ENCODE measurements at regions not wholly inside any gene's neighbourhood (a gene's known extent, or its start where the extent isn't known, plus 50 kb on each side); places are given as distances from the start of the nearest gene placed in this dataset.

- TF ChIP-seq EP300 (IDR thresholded peaks at IDR 0.05) (no peak), POLR2A (IDR thresholded peaks at IDR 0.05) (no peak), POLR2AphosphoS5 (IDR thresholded peaks at IDR 0.05) (no peak)
- TF ChIP-seq, protein P1, sequence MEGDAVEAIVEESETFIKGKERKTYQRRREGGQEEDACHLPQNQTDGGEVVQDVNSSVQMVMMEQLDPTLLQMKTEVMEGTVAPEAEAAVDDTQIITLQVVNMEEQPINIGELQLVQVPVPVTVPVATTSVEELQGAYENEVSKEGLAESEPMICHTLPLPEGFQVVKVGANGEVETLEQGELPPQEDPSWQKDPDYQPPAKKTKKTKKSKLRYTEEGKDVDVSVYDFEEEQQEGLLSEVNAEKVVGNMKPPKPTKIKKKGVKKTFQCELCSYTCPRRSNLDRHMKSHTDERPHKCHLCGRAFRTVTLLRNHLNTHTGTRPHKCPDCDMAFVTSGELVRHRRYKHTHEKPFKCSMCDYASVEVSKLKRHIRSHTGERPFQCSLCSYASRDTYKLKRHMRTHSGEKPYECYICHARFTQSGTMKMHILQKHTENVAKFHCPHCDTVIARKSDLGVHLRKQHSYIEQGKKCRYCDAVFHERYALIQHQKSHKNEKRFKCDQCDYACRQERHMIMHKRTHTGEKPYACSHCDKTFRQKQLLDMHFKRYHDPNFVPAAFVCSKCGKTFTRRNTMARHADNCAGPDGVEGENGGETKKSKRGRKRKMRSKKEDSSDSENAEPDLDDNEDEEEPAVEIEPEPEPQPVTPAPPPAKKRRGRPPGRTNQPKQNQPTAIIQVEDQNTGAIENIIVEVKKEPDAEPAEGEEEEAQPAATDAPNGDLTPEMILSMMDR (IDR thresholded peaks at IDR 0.05): no peak
These were observed 70.7 kb upstream of the SLC4A4 start for GRCh38 chr4:71268166-71268565.
